Ovary (tissue), 3 donors: ENCODE measurements at regions not wholly inside any gene's neighbourhood (a gene's known extent, or its start where the extent isn't known, plus 50 kb on each side); places are given as distances from the start of the nearest gene placed in this dataset.

ENCODE experiments used
- CTCF ChIP-seq, 3 donors: fragments of 450-650 bp in 2 of 3; fragments of 200-600 bp in 1 of 3; IDR thresholded peaks; one replicate each; pipeline versions ENCODE4 v1.5.1 to v1.8.0; 2016 to 2022; ENCODE audit warnings: antibody characterized with exemption in 3 of 3, mild to moderate bottlenecking in 1 of 3
- EP300 ChIP-seq: sonication (generic); formaldehyde crosslinking; IDR thresholded peaks from one replicate; pipeline ENCODE4 v1.6.1; 2017; ENCODE audit warnings: antibody characterized with exemption
- POLR2A ChIP-seq: fragments of 450-650 bp; IDR thresholded peaks from one replicate; pipeline ENCODE4 v1.6.1; 2017; ENCODE audit warnings: antibody characterized with exemption, mild to moderate bottlenecking, moderate library complexity
- donor health status: DM: no; HTN: no; CAD: no.

- TF ChIP-seq POLR2A (no peak), CTCF (IDR thresholded peaks at IDR 0.05) (no peak), EP300 (no peak)
Measured at GRCh38 chr11:116132273-116132978, 628.2 kb upstream of the CADM1 start.
